Bronchial epithelial cell (primary cell): ENCODE measurements at regions not wholly inside any gene's neighbourhood (a gene's known extent, or its start where the extent isn't known, plus 50 kb on each side); places are given as distances from the start of the nearest gene placed in this dataset.

Experiments used
- DNase-seq: peaks from one replicate; pipeline ENCODE4 v3.0.0-alpha.2; 2010; ENCODE audit warnings: low read depth
- FAIRE-seq: peaks from 2 replicates; lab custom pipeline; 2011; peaks lifted over from hg19 to GRCh38; lab: Jason Lieb, UNC
- H3K27me3 ChIP-seq: 2 replicates; pipeline ENCODE4 v1.5.1; 2011; ENCODE audit warnings: low read length; ENCODE audit not compliant: control insufficient read depth, insufficient read depth
- H3K36me3 ChIP-seq: 2 replicates; pipeline ENCODE4 v1.5.1; 2011; ENCODE audit warnings: low read length; ENCODE audit not compliant: control insufficient read depth, insufficient read depth
- H3K4me3 ChIP-seq: 2 replicates; pipeline ENCODE4 v1.5.1; 2011; ENCODE audit warnings: mild to moderate bottlenecking, low read depth, low read length, control low read depth
- TF ChIP-seq, protein P1 (sequence below): IDR thresholded peaks from 2 replicates; pipeline ENCODE4 v1.5.1; 2011; ENCODE audit warnings: mild to moderate bottlenecking, moderate library complexity, low read length, control low read depth, inconsistent platforms; ENCODE audit not compliant: insufficient read depth, severe bottlenecking

DNA sequence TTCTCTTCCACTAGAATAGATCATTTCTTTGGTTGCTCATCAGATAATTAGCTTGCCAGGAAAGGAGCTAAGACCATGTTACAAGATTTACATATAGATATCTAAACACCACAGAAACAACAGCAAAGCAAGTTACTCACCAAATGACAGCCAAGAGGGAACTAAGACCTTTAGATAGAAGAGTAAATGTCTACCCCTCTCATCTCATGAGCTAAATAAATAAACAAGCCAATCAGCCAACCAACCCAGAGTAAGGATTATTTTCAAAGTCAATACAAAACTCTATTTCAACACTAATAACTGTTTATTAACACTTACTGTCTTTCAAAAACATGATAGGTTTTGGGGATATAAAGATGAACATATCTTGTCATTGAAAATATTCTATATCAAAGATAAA is 474.7 kb downstream of the LMO4 start:
- TF ChIP-seq, protein P1, sequence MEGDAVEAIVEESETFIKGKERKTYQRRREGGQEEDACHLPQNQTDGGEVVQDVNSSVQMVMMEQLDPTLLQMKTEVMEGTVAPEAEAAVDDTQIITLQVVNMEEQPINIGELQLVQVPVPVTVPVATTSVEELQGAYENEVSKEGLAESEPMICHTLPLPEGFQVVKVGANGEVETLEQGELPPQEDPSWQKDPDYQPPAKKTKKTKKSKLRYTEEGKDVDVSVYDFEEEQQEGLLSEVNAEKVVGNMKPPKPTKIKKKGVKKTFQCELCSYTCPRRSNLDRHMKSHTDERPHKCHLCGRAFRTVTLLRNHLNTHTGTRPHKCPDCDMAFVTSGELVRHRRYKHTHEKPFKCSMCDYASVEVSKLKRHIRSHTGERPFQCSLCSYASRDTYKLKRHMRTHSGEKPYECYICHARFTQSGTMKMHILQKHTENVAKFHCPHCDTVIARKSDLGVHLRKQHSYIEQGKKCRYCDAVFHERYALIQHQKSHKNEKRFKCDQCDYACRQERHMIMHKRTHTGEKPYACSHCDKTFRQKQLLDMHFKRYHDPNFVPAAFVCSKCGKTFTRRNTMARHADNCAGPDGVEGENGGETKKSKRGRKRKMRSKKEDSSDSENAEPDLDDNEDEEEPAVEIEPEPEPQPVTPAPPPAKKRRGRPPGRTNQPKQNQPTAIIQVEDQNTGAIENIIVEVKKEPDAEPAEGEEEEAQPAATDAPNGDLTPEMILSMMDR: no peak

DNA sequence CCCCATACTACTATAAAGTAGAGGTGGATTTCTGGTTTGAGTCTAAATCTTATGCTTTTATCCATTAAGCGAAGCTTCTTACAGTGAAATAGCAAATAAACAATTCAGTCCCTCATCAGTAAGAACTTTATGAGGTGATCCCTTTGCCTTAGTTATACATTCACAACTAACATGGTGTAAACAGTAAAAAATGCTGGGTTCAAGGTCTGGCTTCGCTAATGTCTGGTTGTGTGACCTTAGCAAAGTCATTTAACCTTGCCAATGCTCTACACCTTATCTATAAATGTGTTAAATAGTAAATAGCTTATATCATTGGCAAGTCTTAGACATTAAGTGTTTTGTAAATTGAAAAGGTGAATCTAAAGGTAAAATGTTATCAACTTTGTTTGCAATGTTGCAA is 475.4 kb downstream of the LMO4 start:
- H3K4me3 ChIP-seq: no peak overlapping the region
- FAIRE-seq: no peak
- no peak for DNase-seq
- H3K27me3 ChIP-seq: no peaks in the 10 kb centered on the region
- H3K36me3 ChIP-seq: no peaks in the 10 kb centered on the region
- TF ChIP-seq, protein P1: no peak

More for the DNA sequence above, 474.7 kb downstream of the LMO4 start:
- no peak for FAIRE-seq
- no peaks in the 10 kb centered on the region for H3K36me3 ChIP-seq
- no peak overlapping the region for H3K4me3 ChIP-seq
- DNase-seq: no peak
- no peaks in the 10 kb centered on the region for H3K27me3 ChIP-seq

DNA sequence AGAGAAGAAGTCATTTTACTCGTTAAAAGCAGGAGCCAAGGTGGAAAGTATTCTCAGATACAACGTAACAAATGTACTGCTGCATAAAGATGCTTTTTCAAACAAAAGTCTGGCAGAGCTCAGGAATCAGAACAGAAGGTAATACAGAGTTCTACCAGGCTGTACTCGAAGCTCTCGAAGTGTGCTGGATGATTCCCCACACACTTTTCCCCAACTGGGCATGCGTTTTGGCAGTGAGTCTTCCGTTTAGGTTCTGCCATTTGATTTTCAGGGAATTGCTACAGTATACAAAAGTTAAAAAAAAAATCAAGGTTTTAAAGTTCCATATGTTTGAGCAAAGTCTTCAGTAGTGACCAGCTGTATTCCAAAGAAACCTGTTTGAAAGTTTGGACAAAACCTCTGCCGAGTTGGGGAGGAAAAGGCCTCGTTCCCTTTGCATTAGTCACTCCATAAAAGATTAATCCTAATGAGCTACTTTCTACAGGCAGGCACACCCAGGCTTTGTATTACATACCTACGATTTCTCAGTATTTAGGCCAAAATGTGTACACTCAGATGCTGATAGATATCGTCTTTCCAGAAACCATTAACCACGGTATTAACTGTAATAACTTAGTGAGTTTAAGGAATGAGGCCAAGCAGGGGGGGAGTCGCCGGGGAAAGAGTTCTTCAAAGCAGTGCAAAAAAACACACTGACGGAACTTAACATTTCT is 477.1 kb downstream of the LMO4 start:
- FAIRE-seq (no peak), DNase-seq (peak; percentile 70)
- TF ChIP-seq, protein P1: no peak
- Histone ChIP-seq H3K36me3 (no peaks in the 10 kb centered on the region), H3K4me3 (no peak overlapping the region), H3K27me3 (no peaks in the 10 kb centered on the region)

DNA sequence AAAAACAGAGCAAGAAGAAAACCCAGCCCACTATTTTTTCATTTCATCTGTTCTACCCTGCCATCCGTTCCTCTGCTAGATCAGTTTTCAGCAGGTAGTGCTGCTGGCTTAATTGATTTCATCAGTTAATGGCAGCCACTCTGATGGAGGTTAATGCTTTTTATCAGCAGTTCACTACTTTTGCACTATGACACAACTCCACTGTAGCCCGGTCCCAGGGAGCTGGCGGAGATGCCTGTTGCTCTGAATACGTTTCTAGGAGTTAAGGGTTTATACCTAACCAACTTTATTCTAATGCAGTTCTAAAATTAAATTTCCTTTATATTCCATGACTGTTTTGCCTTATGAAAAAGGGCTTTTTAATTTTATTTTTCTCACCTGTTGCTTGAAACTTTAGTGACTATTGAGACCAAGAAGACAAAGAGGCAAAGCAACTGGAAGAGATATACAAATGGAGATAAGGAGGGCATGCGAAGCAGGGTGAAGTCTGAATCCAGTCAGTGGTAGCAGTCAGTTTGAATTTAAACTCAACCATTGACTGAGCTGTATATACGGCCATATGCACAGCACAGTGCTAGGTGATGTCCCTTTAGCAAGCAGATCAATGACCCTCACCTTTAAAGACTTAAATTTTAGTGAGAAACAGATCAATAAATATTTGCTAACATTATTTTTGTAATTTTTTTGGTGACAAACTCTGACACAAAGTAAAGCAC is 477.9 kb downstream of the LMO4 start:
- TF ChIP-seq, protein P1: no peak
- FAIRE-seq: no peak
- Histone ChIP-seq H3K27me3 (no peaks in the 10 kb centered on the region), H3K4me3 (no peak overlapping the region), H3K36me3 (no peaks in the 10 kb centered on the region)
- DNase-seq: no peak

DNA sequence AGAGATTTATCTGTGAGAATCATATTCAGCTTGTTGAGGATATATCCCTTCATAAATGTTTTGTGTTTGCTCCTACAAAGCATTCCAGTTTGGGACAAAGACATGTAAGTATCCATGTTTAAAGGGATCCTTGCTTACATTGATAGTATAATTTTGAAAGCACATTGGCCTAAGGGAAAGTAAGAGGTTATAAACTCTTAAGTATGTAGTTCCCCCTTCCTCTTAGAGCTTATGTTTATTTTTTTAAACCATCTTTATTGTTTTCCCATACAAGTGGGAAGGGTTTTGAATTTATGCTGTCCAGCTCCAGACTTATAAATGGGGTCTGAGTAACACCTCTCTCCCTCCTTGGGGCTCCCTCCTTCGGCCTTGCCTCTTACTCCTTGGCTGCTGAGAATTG is 481.5 kb downstream of the LMO4 start:
- no peaks in the 10 kb centered on the region for H3K27me3 ChIP-seq
- TF ChIP-seq, protein P1: no peak
- H3K4me3 ChIP-seq: no peak overlapping the region
- FAIRE-seq (no peak), DNase-seq (no peak)
- no peaks in the 10 kb centered on the region for H3K36me3 ChIP-seq
